OCI-LY1 (cell line): ENCODE measurements at regions not wholly inside any gene's neighbourhood (a gene's known extent, or its start where the extent isn't known, plus 50 kb on each side); places are given as distances from the start of the nearest gene placed in this dataset.

Experiments used
- H2AFZ ChIP-seq: fragments of 200-600 bp; sonication (generic), shearing (Covaris generic); 2 replicates; pipeline ENCODE4 v1.6.0; 2014; ENCODE audit warnings: antibody characterized with exemption, mild to moderate bottlenecking, low read length
- H3F3A ChIP-seq: fragments of 200-600 bp; sonication (generic), shearing (Covaris generic); 2 replicates; pipeline ENCODE4 v1.6.0; 2014; ENCODE audit warnings: mild to moderate bottlenecking, antibody characterized with exemption, low read length, moderate library complexity; ENCODE audit not compliant: insufficient read depth
- H3K27ac ChIP-seq: fragments of 200-600 bp; sonication (generic); 2 replicates; pipeline ENCODE4 v1.5.1; 2014; ENCODE audit warnings: low read length, mixed run types, mild to moderate bottlenecking, low read depth; ENCODE audit not compliant: poor library complexity, severe bottlenecking
- H3K27me3 ChIP-seq: fragments of 200-600 bp; sonication (generic); 2 replicates; pipeline ENCODE4 v1.6.0; 2014; ENCODE audit warnings: antibody characterized with exemption, mild to moderate bottlenecking, low read length, moderate library complexity; ENCODE audit not compliant: insufficient read depth
- H3K36me3 ChIP-seq: fragments of 200-600 bp; sonication (generic); 2 replicates; pipeline ENCODE4 v1.6.1; 2014; ENCODE audit warnings: mild to moderate bottlenecking, antibody characterized with exemption, low read length, moderate library complexity, mixed read lengths; ENCODE audit not compliant: insufficient read depth
- H3K4me1 ChIP-seq: fragments of 200-600 bp; sonication (generic); 2 replicates; pipeline ENCODE4 v1.5.1; 2014; ENCODE audit warnings: mild to moderate bottlenecking, low read length, moderate library complexity; ENCODE audit not compliant: insufficient read depth, severe bottlenecking
- H3K4me2 ChIP-seq: fragments of 200-600 bp; sonication (generic), shearing (Covaris generic); 2 replicates; pipeline ENCODE4 v1.6.1; 2014; ENCODE audit warnings: low read length
- H3K4me3 ChIP-seq: fragments of 200-600 bp; sonication (generic); 2 replicates; pipeline ENCODE4 v1.5.1; 2014; ENCODE audit warnings: low read length, low read depth, mild to moderate bottlenecking, mixed read lengths; ENCODE audit not compliant: poor library complexity, severe bottlenecking
- H3K79me2 ChIP-seq: fragments of 200-600 bp; shearing (Covaris generic); 2 replicates; pipeline ENCODE4 v1.6.1; 2016; ENCODE audit warnings: mixed run types, low read length, mixed read lengths; ENCODE audit not compliant: insufficient read depth
- H3K9ac ChIP-seq: fragments of 200-600 bp; sonication (generic), shearing (Covaris generic); 2 replicates; pipeline ENCODE4 v1.6.1; 2014; ENCODE audit warnings: mild to moderate bottlenecking, low read length, mixed read lengths
- H3K9me2 ChIP-seq: fragments of 200-600 bp; sonication (generic), shearing (Covaris generic); 2 replicates; pipeline ENCODE4 v1.6.1; 2014; ENCODE audit warnings: low read depth, mild to moderate bottlenecking, low read length, mixed read lengths
- H3K9me3 ChIP-seq: fragments of 200-600 bp; shearing (Covaris generic); 2 replicates; pipeline ENCODE4 v1.6.1; 2014; ENCODE audit warnings: low read length, mixed read lengths
- H4K20me1 ChIP-seq: fragments of 200-600 bp; sonication (generic), shearing (Covaris generic); 2 replicates; pipeline ENCODE4 v1.6.0; 2016; ENCODE audit warnings: mild to moderate bottlenecking, low read length; ENCODE audit not compliant: insufficient read depth
- CTCF ChIP-seq: fragments of 200-600 bp; sonication (generic), shearing (Covaris generic); IDR thresholded peaks from 2 replicates; pipeline ENCODE4 v1.5.1; 2017; ENCODE audit warnings: mild to moderate bottlenecking, antibody characterized with exemption, low read length, moderate library complexity, mixed read lengths
- EZH2 ChIP-seq: fragments of 200-600 bp; sonication (generic), shearing (Covaris generic); IDR thresholded peaks from 2 replicates; pipeline ENCODE4 v1.8.0; 2017; ENCODE audit warnings: borderline replicate concordance, mixed run types, mild to moderate bottlenecking, antibody characterized with exemption, low read length, moderate library complexity, mixed read lengths

- Histone ChIP-seq H3K9me3 (no peaks in the 10 kb centered on the region), H3K4me2 (no peak overlapping the region), H3K9me2 (no peaks in the 10 kb centered on the region), H3K36me3 (no peaks in the 10 kb centered on the region), H3K4me3 (no peak overlapping the region), H2AFZ (peak overlapping the region; percentile 19; the same call in 1 of the 2 replicates), H3K27ac (peak overlapping the region; percentile 31), H3K4me1 (peaks cover 32% of the 10 kb centered on the region), H3K9ac (no peak overlapping the region), H3K27me3 (no peaks in the 10 kb centered on the region), H3K79me2 (no peaks in the 10 kb centered on the region), H4K20me1 (no peaks in the 10 kb centered on the region), H3F3A (no peaks in the 10 kb centered on the region)
- TF ChIP-seq CTCF (no peak), EZH2 (no peak)
These were observed 362.0 kb downstream of the SOCS6 start for GRCh38 chr18:70650878-70651277.

GRCh38 chr18:70649683-70650082, 360.8 kb downstream of the SOCS6 start:
- Histone ChIP-seq H3K79me2 (no peaks in the 10 kb centered on the region), H3K9me3 (no peaks in the 10 kb centered on the region), H3K36me3 (no peaks in the 10 kb centered on the region), H4K20me1 (no peaks in the 10 kb centered on the region), H2AFZ (no peak overlapping the region), H3K27ac (no peak overlapping the region), H3K4me2 (no peak overlapping the region), H3K4me3 (no peak overlapping the region), H3K27me3 (no peaks in the 10 kb centered on the region), H3K9me2 (no peaks in the 10 kb centered on the region), H3K4me1 (peaks cover 44% of the 10 kb centered on the region), H3F3A (no peaks in the 10 kb centered on the region), H3K9ac (no peak overlapping the region)
- no peak for TF ChIP-seq EZH2
- TF ChIP-seq CTCF, result no peak

- H3K9ac ChIP-seq, result peak overlapping the region; percentile 10; the same call in 1 of the 2 replicates
- H2AFZ ChIP-seq, result peak overlapping the region; percentile 80; the same call in 1 of the 2 replicates
- no peaks in the 10 kb centered on the region for H3K9me3 ChIP-seq
- H3K27ac ChIP-seq, result peak overlapping the region; percentile 78
- H4K20me1 ChIP-seq, result no peaks in the 10 kb centered on the region
- H3K9me2 ChIP-seq, result no peaks in the 10 kb centered on the region
- no peak overlapping the region for H3K4me3 ChIP-seq
- no peaks in the 10 kb centered on the region for H3K27me3 ChIP-seq
- H3K36me3 ChIP-seq, result no peaks in the 10 kb centered on the region
- H3K4me2 ChIP-seq, result peak overlapping the region; percentile 13
- H3K79me2 ChIP-seq, result no peaks in the 10 kb centered on the region
- 0 out of 2 replicates have a peak, but pooled peaks cover 8% of the 10 kb centered on the region for H3F3A ChIP-seq
- TF ChIP-seq EZH2, result no peak
- TF ChIP-seq CTCF, result no peak
- peaks cover 76% of the 10 kb centered on the region for H3K4me1 ChIP-seq
These were observed 357.1 kb downstream of the SOCS6 start for GRCh38 chr18:70645971-70646370.
